ENCODE measurements at regions not wholly inside any gene's neighbourhood (a gene's known extent, or its start where the extent isn't known, plus 50 kb on each side); places are given as distances from the start of the nearest gene placed in this dataset.

- H3K36me3 ChIP-seq: no peaks in the 10 kb centered on the region
- no peaks in the 10 kb centered on the region for H3K9me3 ChIP-seq
- TF ChIP-seq, protein P1, sequence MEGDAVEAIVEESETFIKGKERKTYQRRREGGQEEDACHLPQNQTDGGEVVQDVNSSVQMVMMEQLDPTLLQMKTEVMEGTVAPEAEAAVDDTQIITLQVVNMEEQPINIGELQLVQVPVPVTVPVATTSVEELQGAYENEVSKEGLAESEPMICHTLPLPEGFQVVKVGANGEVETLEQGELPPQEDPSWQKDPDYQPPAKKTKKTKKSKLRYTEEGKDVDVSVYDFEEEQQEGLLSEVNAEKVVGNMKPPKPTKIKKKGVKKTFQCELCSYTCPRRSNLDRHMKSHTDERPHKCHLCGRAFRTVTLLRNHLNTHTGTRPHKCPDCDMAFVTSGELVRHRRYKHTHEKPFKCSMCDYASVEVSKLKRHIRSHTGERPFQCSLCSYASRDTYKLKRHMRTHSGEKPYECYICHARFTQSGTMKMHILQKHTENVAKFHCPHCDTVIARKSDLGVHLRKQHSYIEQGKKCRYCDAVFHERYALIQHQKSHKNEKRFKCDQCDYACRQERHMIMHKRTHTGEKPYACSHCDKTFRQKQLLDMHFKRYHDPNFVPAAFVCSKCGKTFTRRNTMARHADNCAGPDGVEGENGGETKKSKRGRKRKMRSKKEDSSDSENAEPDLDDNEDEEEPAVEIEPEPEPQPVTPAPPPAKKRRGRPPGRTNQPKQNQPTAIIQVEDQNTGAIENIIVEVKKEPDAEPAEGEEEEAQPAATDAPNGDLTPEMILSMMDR (IDR thresholded peaks at IDR 0.05): no peak
- no peak for TF ChIP-seq POLR2AphosphoS5 (IDR thresholded peaks at IDR 0.05)
- TF ChIP-seq POLR2A (IDR thresholded peaks at IDR 0.05): no peak
- no peak overlapping the region for H3K27ac ChIP-seq
- DNase-seq (ENCODE audit: low spot score): no peak
- H3K4me1 ChIP-seq (replicated peaks): no peaks in the 10 kb centered on the region
- H3K4me3 ChIP-seq: no peak overlapping the region
- no peaks in the 10 kb centered on the region for H3K27me3 ChIP-seq (replicated peaks; ENCODE audit: insufficient read depth)
- intact Hi-C loops (cut with DNase I): no loop called here
Observed at GRCh38 chr15:36284911-36285310, 294.5 kb upstream of the CDIN1 start.

DNA sequence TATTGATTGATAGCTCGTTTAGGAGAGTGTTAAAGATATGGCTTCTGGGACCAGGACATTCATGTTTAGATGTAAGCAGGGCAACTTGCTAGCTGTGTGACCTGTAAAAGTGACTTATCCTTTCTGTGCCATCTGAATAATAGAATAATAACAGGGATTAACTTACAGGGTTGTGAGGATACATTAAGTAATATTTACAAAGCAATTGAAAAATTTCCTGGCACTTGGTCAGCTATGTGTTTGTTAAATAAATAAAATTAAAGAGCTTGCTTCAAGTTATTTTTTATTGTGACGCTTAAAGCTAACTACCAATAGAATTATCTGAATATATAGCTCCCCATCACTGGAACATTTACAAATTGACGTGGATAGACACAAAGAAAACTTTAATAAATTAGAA lies 287.9 kb upstream of the CDIN1 start:
- intact Hi-C loops (cut with DNase I): no loop called here

GRCh38 chr15:36294359-36294758 lies 285.1 kb upstream of the CDIN1 start:
- Histone ChIP-seq H3K27me3 (replicated peaks; ENCODE audit: insufficient read depth) (no peaks in the 10 kb centered on the region), H3K36me3 (no peaks in the 10 kb centered on the region), H3K4me3 (no peak overlapping the region), H3K4me1 (replicated peaks) (no peaks in the 10 kb centered on the region), H3K27ac (no peak overlapping the region), H3K9me3 (no peaks in the 10 kb centered on the region)
- TF ChIP-seq POLR2AphosphoS5 (IDR thresholded peaks at IDR 0.05) (no peak), POLR2A (IDR thresholded peaks at IDR 0.05) (no peak)
- TF ChIP-seq, protein P1 (IDR thresholded peaks at IDR 0.05): no peak
- 63% methylated on average over 1 of the region's 1 CpG for WGBS
- DNase-seq (ENCODE audit: low spot score): no peak
- intact Hi-C loops (cut with DNase I): no loop called here

More for the DNA sequence above, 287.9 kb upstream of the CDIN1 start:
- Histone ChIP-seq H3K27ac (no peak overlapping the region), H3K27me3 (replicated peaks; ENCODE audit: insufficient read depth) (no peaks in the 10 kb centered on the region), H3K36me3 (no peaks in the 10 kb centered on the region), H3K9me3 (no peaks in the 10 kb centered on the region), H3K4me1 (replicated peaks) (no peaks in the 10 kb centered on the region), H3K4me3 (no peak overlapping the region)
- no peak for DNase-seq (ENCODE audit: low spot score)
- TF ChIP-seq POLR2A (IDR thresholded peaks at IDR 0.05) (no peak), POLR2AphosphoS5 (IDR thresholded peaks at IDR 0.05) (no peak)
- TF ChIP-seq, protein P1 (IDR thresholded peaks at IDR 0.05): no peak
- WGBS: 74% methylated on average over 3 of the region's 3 CpGs

DNA sequence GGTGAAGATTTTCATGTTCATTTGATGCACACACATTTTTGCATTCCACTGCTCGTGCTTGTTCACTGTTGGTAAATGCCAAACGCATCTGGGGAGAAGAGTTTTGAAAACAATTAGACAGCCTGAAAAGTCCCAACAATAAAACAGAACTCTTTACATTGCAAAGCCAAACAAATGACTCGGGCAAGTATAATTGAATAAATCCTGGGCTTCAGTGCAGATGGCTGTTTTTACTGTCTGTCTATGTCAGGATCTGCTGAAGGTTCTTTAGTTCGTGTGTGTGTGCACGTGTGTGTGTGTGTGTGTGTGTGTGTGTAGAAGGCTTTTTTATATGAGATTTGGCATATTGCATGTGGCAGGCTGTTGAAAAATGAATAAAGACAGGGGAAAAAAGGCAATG lies 277.5 kb upstream of the CDIN1 start:
- Histone ChIP-seq H3K4me1 (replicated peaks) (no peaks in the 10 kb centered on the region), H3K27me3 (replicated peaks; ENCODE audit: insufficient read depth) (no peaks in the 10 kb centered on the region), H3K9me3 (no peaks in the 10 kb centered on the region), H3K4me3 (no peak overlapping the region), H3K36me3 (no peaks in the 10 kb centered on the region), H3K27ac (no peak overlapping the region)
- 28% methylated on average over 5 of the region's 5 CpGs for WGBS
- no peak for TF ChIP-seq POLR2AphosphoS5 (IDR thresholded peaks at IDR 0.05)
- TF ChIP-seq, protein P1 (IDR thresholded peaks at IDR 0.05): no peak
- no peak for TF ChIP-seq POLR2A (IDR thresholded peaks at IDR 0.05)
- intact Hi-C loops (cut with DNase I): no loop called here
- no peak for DNase-seq (ENCODE audit: low spot score)

- no peaks in the 10 kb centered on the region for H3K4me1 ChIP-seq (replicated peaks)
- WGBS: 83% methylated on average over 1 of the region's 1 CpG
- H3K27ac ChIP-seq: no peak overlapping the region
- DNase-seq (ENCODE audit: low spot score): no peak
- H3K9me3 ChIP-seq: no peaks in the 10 kb centered on the region
- H3K36me3 ChIP-seq: no peaks in the 10 kb centered on the region
- H3K27me3 ChIP-seq (replicated peaks; ENCODE audit: insufficient read depth): no peaks in the 10 kb centered on the region
- TF ChIP-seq, protein P1 (IDR thresholded peaks at IDR 0.05): no peak
- TF ChIP-seq POLR2A (IDR thresholded peaks at IDR 0.05): no peak
- no peak for TF ChIP-seq POLR2AphosphoS5 (IDR thresholded peaks at IDR 0.05)
- intact Hi-C loops (cut with DNase I): no loop called here
- H3K4me3 ChIP-seq: no peak overlapping the region
Observed at GRCh38 chr15:36313021-36313420, 266.4 kb upstream of the CDIN1 start.

Measured in prostate gland (tissue), 2 donors.